H1 (cell line): ENCODE measurements at regions not wholly inside any gene's neighbourhood (a gene's known extent, or its start where the extent isn't known, plus 50 kb on each side); places are given as distances from the start of the nearest gene placed in this dataset.
"Not testable (repeated sequence)": the region's sequence is repeated elsewhere in the genome, so short reads cannot be mapped to it uniquely, and the experiment has no call there.

ENCODE experiments used
- CTCF ChIA-PET: fragments of 300-600 bp; sonication (Branson Sonifier 250); formaldehyde crosslinking; loops from one replicate; lab custom pipeline; 2021; ENCODE audit not compliant: partially characterized antibody; lab: Charles Lee
- POLR2A ChIA-PET: fragments of 300-600 bp; sonication (Branson Sonifier 250); formaldehyde crosslinking; loops from one replicate; lab custom pipeline; 2021; ENCODE audit warnings: inconsistent platforms; ENCODE audit not compliant: partially characterized antibody; lab: Charles Lee
- DNase-seq, 2 experiments: peaks; one replicate each; pipeline versions ENCODE4 v3.0.0 to v3.0.0-alpha.2; 2010 to 2022; ENCODE audit warnings: low spot score in 2 of 2, low read depth in 1 of 2, mixed read lengths in 1 of 2
- FAIRE-seq: peaks from 2 replicates; lab custom pipeline; 2011; peaks lifted over from hg19 to GRCh38; lab: Jason Lieb, UNC
- H2AFZ ChIP-seq: 2 replicates; pipeline ENCODE4 v1.8.1; 2012; ENCODE audit warnings: low read length, inconsistent platforms
- H2AK5ac ChIP-seq: 2 replicates; pipeline ENCODE4 v1.6.1; 2013; ENCODE audit warnings: low read depth, low read length
- H2BK120ac ChIP-seq: replicated peaks from 2 replicates; pipeline ENCODE3; 2013; ENCODE audit warnings: low read depth, low read length, inconsistent platforms
- H2BK12ac ChIP-seq: 2 replicates; pipeline ENCODE4 v1.6.1; 2013; ENCODE audit warnings: low read depth, low read length
- H2BK15ac ChIP-seq: 2 replicates; pipeline ENCODE4 v1.6.1; 2013; ENCODE audit warnings: low read length
- H2BK20ac ChIP-seq: 2 replicates; pipeline ENCODE4 v1.6.1; 2013; ENCODE audit warnings: low read length
- H2BK5ac ChIP-seq: 2 replicates; pipeline ENCODE4 v1.6.1; 2013; ENCODE audit warnings: low read depth, low read length
- H3K14ac ChIP-seq: 2 replicates; pipeline ENCODE4 v1.6.1; 2013; ENCODE audit warnings: inconsistent platforms; ENCODE audit not compliant: insufficient read length
- H3K18ac ChIP-seq: 2 replicates; pipeline ENCODE4 v1.6.1; 2013; ENCODE audit warnings: low read length; ENCODE audit errors: extremely low read depth
- H3K23ac ChIP-seq: 2 replicates; pipeline ENCODE4 v1.6.1; 2013; ENCODE audit warnings: inconsistent platforms; ENCODE audit not compliant: insufficient read length
- H3K23me2 ChIP-seq: 2 replicates; pipeline ENCODE4 v1.6.1; 2013; ENCODE audit warnings: low read depth, low read length
- H3K27ac ChIP-seq: 2 replicates; pipeline ENCODE4 v1.6.1; 2011; ENCODE audit warnings: low read depth, low read length, inconsistent platforms
- H3K27me3 ChIP-seq, 4 experiments: replicated peaks in 1 of 4; 1 replicate in 1 of 4; 2 replicates in 3 of 4; pipeline versions ENCODE4 v1.6.1 to v1.8.1; 2011 to 2013; ENCODE audit warnings: low read length in 3 of 4, mild to moderate bottlenecking in 3 of 4, inconsistent platforms in 2 of 4, mixed read lengths in 2 of 4, moderate library complexity in 1 of 4; ENCODE audit not compliant: control insufficient read depth in 3 of 4, insufficient read depth in 3 of 4; ENCODE audit errors: extremely low read depth in 1 of 4
- H3K36me3 ChIP-seq, 4 experiments: 2 replicates each; pipeline versions ENCODE4 v1.6.1 to v1.8.1; 2011 to 2013; ENCODE audit warnings: mild to moderate bottlenecking in 4 of 4, low read length in 3 of 4, moderate library complexity in 2 of 4, control low read depth in 1 of 4, inconsistent platforms in 1 of 4; ENCODE audit not compliant: insufficient read depth in 4 of 4, control insufficient read depth in 2 of 4
- H3K4ac ChIP-seq: replicated peaks from 2 replicates; pipeline ENCODE3; 2013; ENCODE audit warnings: low read length, low read depth, mixed read lengths, inconsistent platforms; ENCODE audit not compliant: insufficient read length
- H3K4me1 ChIP-seq, 4 experiments: replicated peaks in 1 of 4; 1 replicate in 1 of 4; 2 replicates in 3 of 4; pipeline versions ENCODE4 v1.6.1 to v1.8.1; 2011 to 2013; ENCODE audit warnings: low read length in 3 of 4, inconsistent platforms in 2 of 4, mixed read lengths in 1 of 4; ENCODE audit not compliant: insufficient read depth in 4 of 4, control insufficient read depth in 3 of 4
- H3K4me2 ChIP-seq, 2 experiments: 2 replicates each; pipeline versions ENCODE4 v1.6.1 to v1.8.1; 2011 to 2013; ENCODE audit warnings: low read depth in 2 of 2, low read length in 2 of 2, control low read depth in 1 of 2, inconsistent platforms in 1 of 2, mild to moderate bottlenecking in 1 of 2; ENCODE audit not compliant: insufficient read depth in 1 of 2
- H3K4me3 ChIP-seq, 4 experiments: fragments of 200-600, 300-600 bp in 1 of 4; sonication (generic), shearing (Covaris generic), sonication (Bioruptor Twin) in 1 of 4; 2 replicates each; pipeline versions ENCODE4 v1.5.1 to v1.8.1; 2011 to 2016; ENCODE audit warnings: low read length in 4 of 4, low read depth in 3 of 4, control low read depth in 2 of 4, inconsistent platforms in 2 of 4, mild to moderate bottlenecking in 2 of 4, mixed read lengths in 1 of 4, moderate library complexity in 1 of 4; ENCODE audit not compliant: insufficient read depth in 2 of 4; ENCODE audit errors: extremely low read depth in 1 of 4
- H3K56ac ChIP-seq: replicated peaks from 2 replicates; pipeline ENCODE3; 2013; ENCODE audit warnings: low read depth, mild to moderate bottlenecking, mixed read lengths, low read length, inconsistent platforms; ENCODE audit not compliant: insufficient read length
- H3K79me1 ChIP-seq: 2 replicates; pipeline ENCODE4 v1.6.1; 2013; ENCODE audit warnings: low read depth, low read length, control low read depth
- H3K79me2 ChIP-seq, 2 experiments: 2 replicates each; pipeline versions ENCODE4 v1.6.1 to v1.8.1; 2012 to 2013; ENCODE audit warnings: low read length in 2 of 2, mild to moderate bottlenecking in 2 of 2, inconsistent platforms in 1 of 2; ENCODE audit not compliant: insufficient read depth in 2 of 2, control insufficient read depth in 1 of 2
- H3K9ac ChIP-seq, 4 experiments: replicated peaks in 1 of 4; 1 replicate in 1 of 4; 2 replicates in 3 of 4; pipeline versions ENCODE4 v1.6.1 to v1.8.1; 2011 to 2013; ENCODE audit warnings: low read depth in 3 of 4, low read length in 3 of 4, control low read depth in 2 of 4, mild to moderate bottlenecking in 2 of 4, moderate library complexity in 2 of 4, inconsistent platforms in 1 of 4; ENCODE audit errors: extremely low read depth in 1 of 4
- H3K9me3 ChIP-seq, 2 experiments: 2 replicates each; pipeline versions ENCODE4 v1.6.1 to v1.8.1; 2012 to 2013; ENCODE audit warnings: mild to moderate bottlenecking in 2 of 2, moderate library complexity in 2 of 2, control low read depth in 1 of 2, inconsistent platforms in 1 of 2, low read depth in 1 of 2, low read length in 1 of 2, mixed read lengths in 1 of 2; ENCODE audit not compliant: insufficient read depth in 2 of 2
- H4K20me1 ChIP-seq, 2 experiments: replicated peaks in 1 of 2; 2 replicates each; pipeline versions ENCODE3 to v1.8.1; 2011 to 2013; ENCODE audit warnings: inconsistent platforms in 2 of 2, low read length in 2 of 2, mild to moderate bottlenecking in 1 of 2; ENCODE audit not compliant: insufficient read depth in 2 of 2, control insufficient read depth in 1 of 2
- H4K5ac ChIP-seq: 2 replicates; pipeline ENCODE4 v1.6.1; 2013; ENCODE audit warnings: low read length, low read depth, mixed read lengths, inconsistent platforms; ENCODE audit not compliant: insufficient read length
- H4K8ac ChIP-seq: 2 replicates; pipeline ENCODE4 v1.8.0; 2013; ENCODE audit warnings: mild to moderate bottlenecking, moderate library complexity, low read length, inconsistent platforms; ENCODE audit not compliant: insufficient read depth; ENCODE audit errors: extremely low read depth
- H4K91ac ChIP-seq: replicated peaks from 2 replicates; pipeline ENCODE3; 2013; ENCODE audit warnings: low read length, mixed read lengths, inconsistent platforms; ENCODE audit not compliant: insufficient read length
- WGBS, 2 experiments: shearing (Covaris generic) in 1 of 2; methylation state at CpG; one replicate each; pipeline versions ENCODE4 v1.1.6 to v1.1.7; 2013 to 2015; ENCODE audit warnings: low lambda C conversion rate in 2 of 2, mixed read lengths in 2 of 2, inconsistent platforms in 1 of 2, low coverage in 1 of 2, missing lambda C conversion rate in 1 of 2; ENCODE audit not compliant: insufficient replicate concordance in 2 of 2, insufficient coverage in 1 of 2, insufficient read length in 1 of 2; ENCODE audit errors: extremely low coverage in 1 of 2, missing lambda C conversion rate in 1 of 2; 5-methylcytosine and 5-hydroxymethylcytosine counted together

DNA sequence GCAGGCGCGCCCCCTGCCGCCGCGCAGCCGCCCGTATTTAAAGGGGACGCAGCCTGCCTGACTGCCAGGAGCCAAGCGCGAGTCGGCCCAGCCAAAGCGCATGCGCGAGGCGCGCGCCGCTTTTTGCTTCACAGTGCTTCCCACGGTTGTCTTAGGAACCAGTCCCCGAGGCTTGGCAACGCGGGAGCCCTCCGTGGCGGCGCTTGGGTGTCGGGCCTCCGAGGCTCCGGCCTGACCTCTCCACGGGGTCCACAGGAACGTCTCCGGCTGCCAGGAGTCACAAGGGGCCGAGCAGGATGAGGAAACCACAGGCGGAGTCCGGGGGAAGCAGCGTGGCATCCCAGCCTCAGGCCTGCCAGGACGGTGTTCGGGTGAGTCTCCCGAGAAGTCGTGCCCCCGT, 706.7 kb downstream of the KCNJ18 start:
- H4K8ac ChIP-seq, H2BK12ac ChIP-seq, H3K23me2 ChIP-seq, H3K36me3 ChIP-seq, H3K9ac ChIP-seq, H2BK5ac ChIP-seq, H2BK15ac ChIP-seq, H3K27me3 ChIP-seq, H3K56ac ChIP-seq, H4K5ac ChIP-seq, H3K4me3 ChIP-seq, H3K27ac ChIP-seq, H3K79me2 ChIP-seq, H3K14ac ChIP-seq, H3K4me2 ChIP-seq, FAIRE-seq, H3K9me3 ChIP-seq, CTCF ChIA-PET, H3K79me1 ChIP-seq, H4K91ac ChIP-seq, POLR2A ChIA-PET, H2BK120ac ChIP-seq, H3K23ac ChIP-seq, DNase-seq, H3K18ac ChIP-seq, H2AFZ ChIP-seq, H4K20me1 ChIP-seq, H3K4me1 ChIP-seq, H3K4ac ChIP-seq, H2AK5ac ChIP-seq, H2BK20ac ChIP-seq: not testable (repeated sequence)
- no CpG with 5 or more reads among the region's 40 CpGs for WGBS, 2 experiments

DNA sequence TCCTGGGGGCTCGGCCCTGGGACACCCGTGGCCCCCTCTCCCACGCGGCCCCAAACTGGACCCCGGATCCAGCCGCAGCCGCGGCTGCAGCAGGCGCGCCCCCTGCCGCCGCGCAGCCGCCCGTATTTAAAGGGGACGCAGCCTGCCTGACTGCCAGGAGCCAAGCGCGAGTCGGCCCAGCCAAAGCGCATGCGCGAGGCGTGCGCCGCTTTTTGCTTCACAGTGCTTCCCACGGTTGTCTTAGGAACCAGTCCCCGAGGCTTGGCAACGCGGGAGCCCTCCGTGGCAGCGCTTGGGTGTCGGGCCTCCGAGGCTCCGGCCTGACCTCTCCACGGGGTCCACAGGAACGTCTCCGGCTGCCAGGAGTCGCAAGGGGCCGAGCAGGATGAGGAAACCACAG, 712.8 kb downstream of the KCNJ18 start:
- H3K14ac ChIP-seq, H3K27ac ChIP-seq, H3K36me3 ChIP-seq, H2BK15ac ChIP-seq, H2BK5ac ChIP-seq, H2BK12ac ChIP-seq, H4K91ac ChIP-seq, DNase-seq, H2AK5ac ChIP-seq, H3K4me3 ChIP-seq, H4K8ac ChIP-seq, H3K27me3 ChIP-seq, CTCF ChIA-PET, H3K4ac ChIP-seq, H3K56ac ChIP-seq, FAIRE-seq, H3K23me2 ChIP-seq, H3K23ac ChIP-seq, H3K79me1 ChIP-seq, H3K9ac ChIP-seq, H3K79me2 ChIP-seq, H2BK20ac ChIP-seq, H3K18ac ChIP-seq, POLR2A ChIA-PET, H3K4me2 ChIP-seq, H2AFZ ChIP-seq, H3K4me1 ChIP-seq, H4K5ac ChIP-seq, H2BK120ac ChIP-seq, H4K20me1 ChIP-seq: not testable (repeated sequence)
- WGBS, 2 experiments: no CpG with 5 or more reads among the region's 39 CpGs
- peaks cover 8 to 26% of the 10 kb centered on the region in 2 experiments for H3K9me3 ChIP-seq
